ENCODE measurements at regions not wholly inside any gene's neighbourhood (a gene's known extent, or its start where the extent isn't known, plus 50 kb on each side); places are given as distances from the start of the nearest gene placed in this dataset.

GRCh38 chr4:120227554-120227953 lies 160.9 kb upstream of the MAD2L1 start:
- TF ChIP-seq EZH2phosphoT487 (IDR thresholded peaks at IDR 0.05; ENCODE audit: borderline replicate concordance), result no peak
- TF ChIP-seq CTCF (conservative IDR thresholded peaks at IDR 0.05; ENCODE audit: low read length), result no peak
- Histone ChIP-seq H3K79me2 (ENCODE audit: insufficient read depth, low read length) (no peaks in the 10 kb centered on the region), H3K36me3 (ENCODE audit: insufficient read depth, low read length) (no peaks in the 10 kb centered on the region), H3K4me3 (ENCODE audit: low read length, poor library complexity, severe bottlenecking) (no peak overlapping the region), H3K9me2 (replicated peaks; ENCODE audit: low read depth, low read length) (no peaks in the 10 kb centered on the region), H3K9me3 (ENCODE audit: insufficient read depth, low read depth, low read length) (no peaks in the 10 kb centered on the region), H3K4me2 (ENCODE audit: low read depth, low read length, poor library complexity, severe bottlenecking) (no peak overlapping the region), H3K9ac (ENCODE audit: low read depth, low read length, poor library complexity, severe bottlenecking) (no peak overlapping the region), H4K20me1 (ENCODE audit: insufficient read depth, low read length, poor library complexity, severe bottlenecking) (no peaks in the 10 kb centered on the region), H3K4me1 (ENCODE audit: insufficient read depth, low read length, poor library complexity, severe bottlenecking) (no peaks in the 10 kb centered on the region), H3F3A (ENCODE audit: low read depth) (no peaks in the 10 kb centered on the region), H2AFZ (ENCODE audit: low read length) (no peak overlapping the region), H3K27me3 (ENCODE audit: insufficient read depth, low read length, poor library complexity, severe bottlenecking) (no peaks in the 10 kb centered on the region)

- H3K27me3 ChIP-seq (ENCODE audit: insufficient read depth, low read length, poor library complexity, severe bottlenecking), result no peaks in the 10 kb centered on the region
- no peak overlapping the region for H2AFZ ChIP-seq (ENCODE audit: low read length)
- no peaks in the 10 kb centered on the region for H3K9me2 ChIP-seq (replicated peaks; ENCODE audit: low read depth, low read length)
- no peaks in the 10 kb centered on the region for H3K36me3 ChIP-seq (ENCODE audit: insufficient read depth, low read length)
- H3K4me1 ChIP-seq (ENCODE audit: insufficient read depth, low read length, poor library complexity, severe bottlenecking), result no peaks in the 10 kb centered on the region
- H3K9me3 ChIP-seq (ENCODE audit: insufficient read depth, low read depth, low read length), result no peaks in the 10 kb centered on the region
- H3K79me2 ChIP-seq (ENCODE audit: insufficient read depth, low read length), result no peaks in the 10 kb centered on the region
- H3K4me3 ChIP-seq (ENCODE audit: low read length, poor library complexity, severe bottlenecking), result no peak overlapping the region
- H3K4me2 ChIP-seq (ENCODE audit: low read depth, low read length, poor library complexity, severe bottlenecking), result no peak overlapping the region
- H3K9ac ChIP-seq (ENCODE audit: low read depth, low read length, poor library complexity, severe bottlenecking), result no peak overlapping the region
- H4K20me1 ChIP-seq (ENCODE audit: insufficient read depth, low read length, poor library complexity, severe bottlenecking), result no peaks in the 10 kb centered on the region
- H3F3A ChIP-seq (ENCODE audit: low read depth), result no peaks in the 10 kb centered on the region
- TF ChIP-seq CTCF (conservative IDR thresholded peaks at IDR 0.05; ENCODE audit: low read length), result no peak
- no peak for TF ChIP-seq EZH2phosphoT487 (IDR thresholded peaks at IDR 0.05; ENCODE audit: borderline replicate concordance)
Measured at GRCh38 chr4:120225527-120225926, 158.9 kb upstream of the MAD2L1 start.

- Histone ChIP-seq H3K9me3 (ENCODE audit: insufficient read depth, low read depth, low read length) (no peaks in the 10 kb centered on the region), H3K4me1 (ENCODE audit: insufficient read depth, low read length, poor library complexity, severe bottlenecking) (no peaks in the 10 kb centered on the region), H3K79me2 (ENCODE audit: insufficient read depth, low read length) (no peaks in the 10 kb centered on the region), H4K20me1 (ENCODE audit: insufficient read depth, low read length, poor library complexity, severe bottlenecking) (no peaks in the 10 kb centered on the region), H3K9ac (ENCODE audit: low read depth, low read length, poor library complexity, severe bottlenecking) (no peak overlapping the region), H3K9me2 (replicated peaks; ENCODE audit: low read depth, low read length) (no peaks in the 10 kb centered on the region), H3F3A (ENCODE audit: low read depth) (no peaks in the 10 kb centered on the region), H3K36me3 (ENCODE audit: insufficient read depth, low read length) (no peaks in the 10 kb centered on the region), H2AFZ (ENCODE audit: low read length) (no peak overlapping the region), H3K4me3 (ENCODE audit: low read length, poor library complexity, severe bottlenecking) (no peak overlapping the region), H3K4me2 (ENCODE audit: low read depth, low read length, poor library complexity, severe bottlenecking) (no peak overlapping the region), H3K27me3 (ENCODE audit: insufficient read depth, low read length, poor library complexity, severe bottlenecking) (no peaks in the 10 kb centered on the region)
- no peak for TF ChIP-seq CTCF (conservative IDR thresholded peaks at IDR 0.05; ENCODE audit: low read length)
- no peak for TF ChIP-seq EZH2phosphoT487 (IDR thresholded peaks at IDR 0.05; ENCODE audit: borderline replicate concordance)
Measured at GRCh38 chr4:120218981-120219380, 152.3 kb upstream of the MAD2L1 start.

Measured in Loucy (cell line).